ENCODE measurements at regions not wholly inside any gene's neighbourhood (a gene's known extent, or its start where the extent isn't known, plus 50 kb on each side); places are given as distances from the start of the nearest gene placed in this dataset.

DNA sequence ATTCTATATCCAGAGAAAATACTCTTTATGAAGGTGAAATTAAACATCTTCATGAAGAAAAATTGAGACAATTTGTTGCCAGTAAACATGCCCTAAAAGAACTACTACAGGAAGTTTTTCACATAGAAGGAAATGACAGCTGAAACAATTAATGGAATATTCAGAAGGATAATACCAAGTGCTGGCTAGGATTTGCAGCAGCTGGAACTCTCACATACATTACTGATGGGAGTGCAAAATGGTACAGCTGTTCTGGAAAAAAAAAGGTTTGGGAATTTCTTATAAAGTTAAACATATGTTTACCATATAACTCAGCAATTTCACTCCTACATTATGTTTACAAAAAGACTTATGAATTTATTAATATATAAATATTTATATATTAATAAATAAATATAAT, 193.2 kb upstream of the FAT4 start:
- intact Hi-C loops (cut with micrococcal nuclease): no loop called here
- DNase-seq: no peak
- Histone ChIP-seq H3K27me3 (ENCODE audit: low read depth) (no peaks in the 10 kb centered on the region), H3K4me1 (no peaks in the 10 kb centered on the region), H3K36me3 (no peaks in the 10 kb centered on the region), H3K4me3 (no peak overlapping the region), H3K9me3 (replicated peaks) (no peaks in the 10 kb centered on the region), H3K27ac (replicated peaks) (no peak overlapping the region)
- TF ChIP-seq, protein P1, sequence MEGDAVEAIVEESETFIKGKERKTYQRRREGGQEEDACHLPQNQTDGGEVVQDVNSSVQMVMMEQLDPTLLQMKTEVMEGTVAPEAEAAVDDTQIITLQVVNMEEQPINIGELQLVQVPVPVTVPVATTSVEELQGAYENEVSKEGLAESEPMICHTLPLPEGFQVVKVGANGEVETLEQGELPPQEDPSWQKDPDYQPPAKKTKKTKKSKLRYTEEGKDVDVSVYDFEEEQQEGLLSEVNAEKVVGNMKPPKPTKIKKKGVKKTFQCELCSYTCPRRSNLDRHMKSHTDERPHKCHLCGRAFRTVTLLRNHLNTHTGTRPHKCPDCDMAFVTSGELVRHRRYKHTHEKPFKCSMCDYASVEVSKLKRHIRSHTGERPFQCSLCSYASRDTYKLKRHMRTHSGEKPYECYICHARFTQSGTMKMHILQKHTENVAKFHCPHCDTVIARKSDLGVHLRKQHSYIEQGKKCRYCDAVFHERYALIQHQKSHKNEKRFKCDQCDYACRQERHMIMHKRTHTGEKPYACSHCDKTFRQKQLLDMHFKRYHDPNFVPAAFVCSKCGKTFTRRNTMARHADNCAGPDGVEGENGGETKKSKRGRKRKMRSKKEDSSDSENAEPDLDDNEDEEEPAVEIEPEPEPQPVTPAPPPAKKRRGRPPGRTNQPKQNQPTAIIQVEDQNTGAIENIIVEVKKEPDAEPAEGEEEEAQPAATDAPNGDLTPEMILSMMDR (IDR thresholded peaks at IDR 0.05; ENCODE audit: borderline replicate concordance): no peak

DNA sequence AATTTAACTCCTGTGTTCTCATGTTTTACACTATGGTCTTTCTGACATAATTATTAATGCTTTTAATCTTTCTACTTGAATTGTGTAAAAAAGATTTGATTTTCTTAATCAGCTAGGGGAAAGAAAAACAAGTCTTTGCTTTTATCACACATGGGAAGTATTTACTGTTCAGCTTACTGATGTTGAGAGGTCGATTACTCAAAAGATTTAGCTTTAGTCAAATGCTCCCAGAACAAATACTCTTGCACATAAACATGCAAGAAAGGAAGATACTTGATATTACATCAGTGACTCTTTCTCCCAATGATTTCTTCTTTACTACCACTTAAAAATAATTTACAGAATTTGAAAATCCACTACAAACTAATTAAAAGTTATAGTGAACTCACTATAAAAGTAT, 198.3 kb upstream of the FAT4 start:
- Histone ChIP-seq H3K4me1 (no peaks in the 10 kb centered on the region), H3K27me3 (ENCODE audit: low read depth) (no peaks in the 10 kb centered on the region), H3K36me3 (no peaks in the 10 kb centered on the region), H3K9me3 (replicated peaks) (no peaks in the 10 kb centered on the region), H3K27ac (replicated peaks) (no peak overlapping the region), H3K4me3 (no peak overlapping the region)
- DNase-seq: no peak
- intact Hi-C loops (cut with micrococcal nuclease): no loop called here
- TF ChIP-seq, protein P1 (IDR thresholded peaks at IDR 0.05; ENCODE audit: borderline replicate concordance): no peak

DNA sequence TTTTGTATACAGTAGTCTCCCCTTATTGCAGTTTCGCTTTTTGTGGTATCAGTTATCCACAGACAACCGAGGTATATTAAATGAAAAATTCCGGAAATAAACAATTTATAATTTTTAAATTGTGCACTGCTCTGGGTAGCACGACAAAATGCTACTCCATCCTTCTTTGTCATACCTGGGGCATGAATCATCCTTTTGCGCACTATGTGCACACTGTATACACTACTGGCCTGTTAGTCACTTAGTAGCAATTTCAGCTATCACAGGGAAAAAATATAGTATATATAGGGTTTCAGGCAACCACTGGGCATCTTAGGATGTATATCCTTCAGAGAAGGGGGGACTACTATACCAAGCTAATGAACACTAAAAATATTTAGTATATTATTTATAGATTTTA, 198.8 kb upstream of the FAT4 start:
- H3K27ac ChIP-seq (replicated peaks): no peak overlapping the region
- H3K36me3 ChIP-seq: no peaks in the 10 kb centered on the region
- H3K4me1 ChIP-seq: no peaks in the 10 kb centered on the region
- TF ChIP-seq, protein P1 (IDR thresholded peaks at IDR 0.05; ENCODE audit: borderline replicate concordance): no peak
- H3K9me3 ChIP-seq (replicated peaks): no peaks in the 10 kb centered on the region
- no peaks in the 10 kb centered on the region for H3K27me3 ChIP-seq (ENCODE audit: low read depth)
- H3K4me3 ChIP-seq: no peak overlapping the region
- DNase-seq: no peak
- intact Hi-C loops (cut with micrococcal nuclease): no loop called here

DNA sequence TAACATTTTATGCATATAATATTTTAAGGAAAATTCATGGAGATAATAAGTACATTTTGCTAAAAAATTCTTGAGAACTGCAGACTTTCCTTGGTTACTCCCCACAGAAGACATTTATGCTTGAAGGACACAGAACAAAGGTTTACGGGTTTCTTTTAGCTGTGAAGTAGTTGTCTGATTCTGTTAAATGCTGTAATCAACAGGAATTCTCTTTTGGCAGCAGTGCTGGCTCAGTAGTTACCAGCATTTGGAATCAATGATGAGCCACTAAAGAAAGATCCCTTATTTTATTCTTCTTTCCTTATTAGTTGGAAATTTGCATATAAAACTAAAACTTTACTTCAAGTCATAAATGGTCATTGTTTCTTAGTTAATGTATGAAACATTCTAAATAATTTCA, 199.3 kb upstream of the FAT4 start:
- H3K4me3 ChIP-seq: no peak overlapping the region
- no peaks in the 10 kb centered on the region for H3K4me1 ChIP-seq
- intact Hi-C loops (cut with micrococcal nuclease): no loop called here
- H3K36me3 ChIP-seq: no peaks in the 10 kb centered on the region
- no peak for DNase-seq
- H3K9me3 ChIP-seq (replicated peaks): no peaks in the 10 kb centered on the region
- no peak overlapping the region for H3K27ac ChIP-seq (replicated peaks)
- H3K27me3 ChIP-seq (ENCODE audit: low read depth): no peaks in the 10 kb centered on the region
- TF ChIP-seq, protein P1 (IDR thresholded peaks at IDR 0.05; ENCODE audit: borderline replicate concordance): no peak

DNA sequence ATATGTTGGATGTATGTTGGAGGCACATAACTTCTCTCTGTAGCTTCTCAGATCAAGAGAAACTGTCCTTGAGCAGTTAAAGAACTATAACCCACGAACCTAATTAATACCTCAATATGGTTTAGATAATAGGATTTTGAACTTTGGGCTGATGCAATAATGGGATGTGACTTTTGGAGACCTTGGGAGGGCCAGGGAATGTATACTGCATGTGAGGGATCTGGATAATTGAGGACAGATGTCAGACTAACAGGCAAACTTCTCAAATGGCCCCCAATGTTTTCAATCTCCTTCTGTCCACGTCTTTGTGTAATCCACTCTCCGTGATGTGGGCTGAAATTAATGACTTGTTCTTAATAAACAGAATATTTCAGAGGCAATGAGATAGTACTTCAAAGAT, 202.2 kb upstream of the FAT4 start:
- DNase-seq: no peak

More for the DNA sequence above, 202.2 kb upstream of the FAT4 start:
- TF ChIP-seq, protein P1 (IDR thresholded peaks at IDR 0.05; ENCODE audit: borderline replicate concordance): no peak
- H3K36me3 ChIP-seq: no peaks in the 10 kb centered on the region
- no peaks in the 10 kb centered on the region for H3K27me3 ChIP-seq (ENCODE audit: low read depth)
- no peak overlapping the region for H3K27ac ChIP-seq (replicated peaks)
- H3K4me3 ChIP-seq: no peak overlapping the region
- no peaks in the 10 kb centered on the region for H3K4me1 ChIP-seq
- intact Hi-C loops (cut with micrococcal nuclease): no loop called here
- no peaks in the 10 kb centered on the region for H3K9me3 ChIP-seq (replicated peaks)
